GM21423 (cell line): ENCODE measurements at regions not wholly inside any gene's neighbourhood (a gene's known extent, or its start where the extent isn't known, plus 50 kb on each side); places are given as distances from the start of the nearest gene placed in this dataset.

Experiments used
- ATAC-seq: cut with Tn5 transposase; IDR thresholded peaks from one replicate; pipeline ENCODE4 v1.9.1; 2021; ENCODE audit warnings: mild to moderate bottlenecking, moderate library complexity; ENCODE audit not compliant: unreplicated experiment

DNA sequence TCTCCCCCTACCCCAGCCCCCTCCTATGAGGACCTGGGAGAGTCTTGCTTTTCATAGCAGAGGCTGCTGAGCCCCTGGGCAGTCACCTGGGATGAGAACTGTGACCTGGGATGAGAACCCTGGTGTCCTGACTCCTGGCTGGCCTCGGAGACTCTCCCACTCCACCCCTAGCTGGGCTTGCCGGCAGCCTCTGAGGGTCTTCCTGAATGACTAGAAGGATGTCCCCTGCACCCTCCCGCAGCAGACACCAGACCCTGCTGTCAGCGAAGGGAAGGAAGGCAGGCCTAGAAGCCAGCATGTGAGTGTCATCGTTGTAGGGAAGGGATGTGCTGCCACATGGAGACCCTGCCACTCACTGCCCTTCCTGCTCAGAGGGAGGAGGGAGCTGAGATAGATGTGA is 203.4 kb upstream of the ZNF536 start:
- no peak for ATAC-seq

DNA sequence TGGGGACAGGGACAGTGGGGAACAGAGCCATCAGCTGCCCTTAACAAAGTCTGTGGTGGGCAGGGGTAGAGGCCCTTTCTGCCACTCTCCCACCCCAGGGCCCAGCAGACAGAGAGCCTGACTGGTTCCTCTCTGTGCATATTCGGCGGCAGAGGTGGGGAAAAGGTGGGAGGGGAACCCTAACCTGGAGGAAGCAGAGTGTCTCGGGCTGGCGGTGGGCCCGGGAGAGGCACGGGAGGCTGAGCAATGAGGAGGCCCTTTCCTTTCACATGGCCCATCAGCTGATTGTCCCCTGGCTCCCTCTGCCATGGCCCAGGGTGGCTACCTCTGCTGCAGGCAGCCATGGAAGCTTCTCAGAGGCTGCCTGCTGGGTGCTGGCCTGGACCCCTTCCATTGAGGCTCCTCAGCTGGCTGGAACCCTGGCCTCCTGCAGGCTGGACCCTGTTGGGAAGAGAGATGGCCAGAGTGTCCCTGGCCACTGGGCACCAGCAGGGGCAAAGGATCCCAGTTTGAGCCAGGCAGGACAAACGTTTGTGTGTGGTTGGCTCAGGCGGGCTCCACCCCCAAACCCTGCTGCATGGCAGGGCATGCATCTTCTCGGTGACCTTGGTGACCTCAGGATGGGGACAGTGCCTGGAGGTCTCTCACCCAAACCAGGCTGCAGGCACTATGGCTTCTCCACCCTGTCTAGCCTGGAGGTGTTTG is 202.8 kb upstream of the ZNF536 start:
- ATAC-seq, result no peak

DNA sequence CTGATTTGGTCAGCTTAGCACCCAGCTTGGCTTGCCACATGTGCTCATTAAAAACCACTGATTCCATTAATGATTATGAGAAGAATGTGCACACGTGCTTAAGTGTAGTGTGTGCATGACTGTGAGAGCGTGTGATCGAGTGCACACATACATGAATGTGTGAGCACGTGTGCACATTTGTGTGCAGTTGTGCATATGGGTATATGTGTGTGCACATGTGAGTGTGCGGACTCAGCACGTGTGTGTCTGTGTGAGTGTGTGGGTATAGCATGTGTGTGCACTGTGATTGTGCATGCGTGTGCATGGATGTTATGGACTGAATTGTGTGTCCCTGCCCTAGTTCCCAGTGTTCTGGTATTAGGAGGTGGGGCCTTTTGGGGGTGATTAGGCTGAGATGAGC is 202.1 kb upstream of the ZNF536 start:
- no peak for ATAC-seq

DNA sequence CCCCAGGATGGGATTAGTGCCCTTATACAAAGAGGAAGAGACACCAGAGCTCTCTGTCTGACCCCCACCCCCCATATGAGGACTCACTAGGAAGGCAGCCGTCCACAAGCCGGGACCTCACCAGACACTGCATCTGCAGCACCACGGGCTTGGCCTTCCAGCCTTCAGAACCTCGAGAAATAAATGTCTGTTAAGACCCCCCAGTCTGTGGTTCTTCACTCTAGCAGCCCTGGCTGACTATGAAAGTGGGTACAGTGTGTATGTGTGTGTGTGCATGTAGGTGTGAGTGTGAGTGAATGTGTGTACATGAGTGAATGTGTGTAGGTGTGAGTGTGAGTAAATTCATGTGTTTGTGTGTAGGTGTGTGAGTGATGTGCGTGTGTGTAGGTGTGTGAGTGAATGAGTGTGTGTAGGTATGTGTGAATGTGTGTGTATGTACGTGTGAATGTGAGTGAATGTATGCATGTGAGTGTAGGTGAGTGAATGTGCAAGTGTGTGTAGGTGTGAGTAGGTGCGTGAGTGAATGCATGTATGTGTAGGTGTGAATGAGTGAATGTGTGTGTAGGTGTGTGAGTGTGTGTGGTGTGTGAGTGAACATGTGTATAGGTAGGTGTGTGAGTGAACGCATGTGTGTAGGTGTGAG is 201.6 kb upstream of the ZNF536 start:
- no peak for ATAC-seq

DNA sequence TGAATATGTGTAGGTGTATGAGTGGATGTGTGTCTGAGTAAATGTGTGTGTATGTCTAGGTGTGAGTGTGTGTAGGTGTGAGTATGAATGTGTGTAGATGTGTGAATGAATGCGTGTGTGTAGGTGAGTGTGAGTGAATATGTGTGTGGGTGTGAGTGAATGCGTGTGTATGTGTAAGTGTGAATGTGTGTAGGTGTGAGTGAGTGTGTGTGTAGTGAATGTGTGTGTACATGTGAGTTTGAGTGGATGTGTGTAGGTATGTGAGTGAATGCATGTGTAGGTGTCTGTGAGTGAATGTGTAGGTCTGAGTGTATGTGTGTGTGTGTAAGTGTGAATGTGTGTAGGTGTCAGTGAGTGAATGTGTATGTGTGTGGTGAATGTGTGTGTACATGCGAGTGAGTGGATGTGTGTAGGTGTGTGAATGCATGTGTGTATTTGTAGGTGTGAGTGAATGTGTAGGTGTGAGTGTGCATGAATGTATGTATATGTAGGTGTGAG is 201.0 kb upstream of the ZNF536 start:
- no peak for ATAC-seq

DNA sequence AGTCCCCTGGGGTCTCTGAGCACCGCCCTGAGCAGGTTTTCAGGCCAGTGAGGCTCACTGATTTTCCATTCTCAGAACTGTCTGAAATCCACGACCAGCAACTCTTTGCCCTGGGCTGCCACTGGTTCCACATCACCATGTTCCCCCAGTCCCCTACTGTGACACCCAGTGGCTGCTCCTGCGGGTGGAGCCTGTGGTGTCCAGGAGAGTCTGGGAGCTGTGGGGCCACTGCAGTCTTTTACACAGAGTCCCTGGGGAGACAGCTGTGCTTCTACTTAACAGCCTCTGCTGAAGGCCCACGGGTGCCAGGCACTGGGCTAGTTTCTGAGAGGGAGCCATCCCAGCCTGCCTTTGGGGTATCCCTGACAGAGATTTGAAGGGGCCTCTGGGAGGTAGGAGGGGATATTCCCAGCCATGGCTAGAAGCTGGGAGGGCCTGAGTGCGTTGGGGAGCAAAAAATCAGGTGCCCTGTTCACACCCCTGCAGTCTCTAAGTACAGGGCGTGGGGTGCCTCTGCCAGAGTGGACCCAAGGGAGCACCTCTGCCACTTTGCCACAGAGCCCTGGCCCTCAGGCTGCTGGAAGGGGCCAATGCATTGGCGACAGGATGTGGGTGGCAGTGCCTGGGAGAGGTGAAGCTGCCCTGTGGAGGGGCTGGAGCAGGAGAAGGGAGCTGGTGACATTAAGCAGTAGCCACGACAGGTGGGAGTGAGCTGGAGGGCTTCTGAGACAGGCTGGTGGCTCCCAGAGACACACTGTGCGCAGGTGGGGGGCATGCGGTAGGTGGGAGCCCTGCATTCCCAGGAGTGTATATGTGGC is 200.2 kb upstream of the ZNF536 start:
- no peak for ATAC-seq

DNA sequence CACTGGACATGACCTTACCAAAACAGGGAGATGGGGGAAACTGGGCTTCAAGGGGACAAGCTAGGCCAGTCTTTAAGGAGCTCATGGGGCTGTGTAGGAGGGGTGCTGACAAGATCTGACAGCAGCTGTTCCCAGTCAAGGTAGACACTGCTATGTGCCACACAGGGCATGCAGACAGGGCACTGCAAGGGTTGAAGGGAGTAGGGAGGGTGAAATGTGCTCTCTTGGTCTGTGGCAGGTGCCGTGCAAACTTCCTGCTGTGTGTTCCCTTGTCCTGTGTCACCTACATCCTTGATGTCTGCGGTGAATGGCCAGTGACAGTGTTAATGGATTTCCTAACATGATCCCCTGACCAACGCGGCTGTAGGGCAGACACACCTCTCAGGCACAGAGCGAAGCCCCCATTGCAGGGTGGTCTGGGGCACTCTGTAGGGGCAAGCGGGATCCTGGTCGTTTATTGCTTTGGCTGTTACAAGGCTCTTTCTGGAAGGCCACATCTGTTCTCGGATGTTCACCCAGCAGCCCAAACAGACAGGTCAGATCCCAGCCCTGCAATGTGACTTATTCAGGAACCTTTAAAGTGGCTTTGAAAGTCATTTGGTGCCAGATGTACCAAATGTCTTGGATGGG is 199.5 kb upstream of the ZNF536 start:
- no peak for ATAC-seq

DNA sequence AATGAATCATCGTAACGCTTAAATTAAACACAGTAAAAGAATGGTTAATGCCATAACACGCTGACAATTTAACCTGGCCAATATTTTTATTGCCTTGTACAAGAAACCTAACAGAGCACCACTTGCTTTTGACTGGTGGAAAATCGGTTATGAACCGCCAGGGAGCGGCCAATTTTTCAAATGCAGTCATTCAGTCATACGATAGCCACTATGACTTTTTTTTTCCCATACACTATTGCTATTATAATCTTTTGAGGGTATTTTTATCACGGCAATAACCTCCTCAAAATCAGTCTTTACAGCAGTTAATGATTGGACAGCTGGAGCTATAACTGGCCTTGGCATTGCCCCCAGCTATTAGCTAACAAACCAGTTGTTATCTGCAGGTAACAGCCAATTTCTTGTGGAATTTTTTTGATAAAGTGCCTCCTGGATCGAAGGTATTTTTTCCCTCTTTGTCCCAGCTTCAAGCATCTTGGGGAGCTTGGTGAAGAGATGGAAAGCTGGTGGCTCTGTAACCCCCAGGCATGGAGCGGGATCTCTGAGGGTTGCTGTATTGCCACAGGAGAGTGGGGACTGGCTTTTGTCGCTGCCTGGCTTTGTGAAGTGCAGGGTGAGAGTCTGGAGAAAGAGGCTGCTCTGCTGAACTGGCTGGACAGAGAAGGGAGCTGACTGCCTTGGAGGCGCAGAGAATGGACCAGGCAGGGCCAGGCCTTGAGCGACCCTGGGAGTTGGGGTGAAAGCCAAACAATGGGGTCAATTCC is 198.4 kb upstream of the ZNF536 start:
- ATAC-seq, result no peak

DNA sequence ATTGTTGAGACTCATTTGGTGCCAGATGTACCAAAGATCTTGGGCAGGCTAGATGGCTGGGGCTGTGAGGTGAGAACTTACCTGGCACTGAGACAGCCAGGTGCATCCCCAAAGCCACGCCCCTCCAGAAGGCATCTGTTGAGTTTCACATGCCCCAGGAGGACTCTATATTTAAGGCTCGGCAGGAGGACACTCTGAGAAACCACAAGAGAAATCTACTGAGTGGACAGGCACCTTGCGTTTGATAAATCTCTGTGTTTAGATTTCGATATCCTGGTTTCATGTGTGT is 197.9 kb upstream of the ZNF536 start:
- ATAC-seq, result no peak

DNA sequence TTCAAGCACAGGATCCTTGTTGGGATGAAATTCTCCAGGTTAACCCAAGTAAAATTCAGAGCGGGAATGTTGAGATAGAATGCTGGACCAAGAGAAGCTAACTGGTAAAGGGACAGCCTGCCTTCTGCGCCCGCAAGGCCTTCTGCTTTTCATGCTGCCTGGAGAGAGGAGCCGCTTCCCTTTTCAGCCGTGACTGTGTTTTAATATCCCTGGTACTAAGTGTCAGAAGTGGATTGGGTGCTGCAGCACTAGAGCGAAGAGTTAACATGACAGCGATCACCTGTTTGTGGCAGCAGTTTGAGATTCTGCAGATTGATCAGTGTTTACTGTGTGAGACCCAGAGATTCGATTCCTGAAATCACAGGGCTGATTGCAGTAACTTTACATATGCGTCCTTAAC is 197.4 kb upstream of the ZNF536 start:
- ATAC-seq, result no peak

DNA sequence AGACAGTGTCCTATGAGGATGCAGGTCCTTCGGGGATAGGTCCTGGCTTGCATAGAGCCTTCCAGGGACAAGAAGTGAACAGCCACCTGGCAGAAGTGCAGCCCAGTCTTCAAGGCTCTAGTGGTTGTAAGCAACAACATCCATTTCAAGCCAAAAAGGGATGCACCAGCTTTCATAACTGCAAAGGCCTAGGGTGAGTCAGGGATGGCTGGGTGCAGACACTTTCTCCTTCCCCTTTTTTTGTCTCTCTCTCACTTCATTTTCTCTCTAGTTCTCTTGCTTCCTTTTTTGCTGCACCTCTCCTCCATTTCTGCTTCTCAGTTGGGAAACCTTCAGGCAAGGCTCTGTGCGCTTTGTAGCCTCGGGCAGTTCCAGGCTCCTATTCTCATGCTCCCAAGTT is 196.2 kb upstream of the ZNF536 start:
- no peak for ATAC-seq

DNA sequence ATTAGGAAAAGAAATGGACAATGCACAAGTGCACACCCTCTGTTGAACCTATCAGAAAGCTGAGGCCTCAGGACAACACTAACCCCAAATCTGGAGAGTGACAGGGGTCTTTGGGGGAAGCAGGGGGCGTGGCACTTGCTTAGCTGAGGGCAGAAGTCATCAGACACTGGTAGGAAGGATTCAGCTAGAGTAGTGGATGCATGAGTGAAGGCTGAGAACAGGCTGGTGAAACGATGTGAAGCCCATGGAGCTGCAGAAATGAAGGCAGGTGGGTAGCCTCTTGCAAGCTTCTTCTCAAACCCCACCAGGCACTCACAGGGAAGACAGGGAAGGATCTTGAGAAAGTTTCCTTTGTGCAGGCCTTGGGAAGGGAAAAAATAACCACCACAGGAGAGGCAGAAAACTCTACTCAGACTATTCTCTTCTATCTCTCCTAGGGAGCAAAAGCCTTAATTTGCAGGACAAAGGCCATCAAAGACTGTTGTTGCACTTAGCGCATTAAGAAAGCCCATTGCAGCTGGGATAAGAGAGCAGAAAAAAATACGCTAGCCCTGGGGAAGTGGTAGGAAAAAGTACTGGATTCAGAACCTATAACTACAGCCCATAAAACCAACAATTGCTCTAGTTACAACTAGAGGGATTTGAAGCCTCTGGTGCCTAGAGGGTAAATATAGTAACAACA is 193.3 kb upstream of the ZNF536 start:
- no peak for ATAC-seq

DNA sequence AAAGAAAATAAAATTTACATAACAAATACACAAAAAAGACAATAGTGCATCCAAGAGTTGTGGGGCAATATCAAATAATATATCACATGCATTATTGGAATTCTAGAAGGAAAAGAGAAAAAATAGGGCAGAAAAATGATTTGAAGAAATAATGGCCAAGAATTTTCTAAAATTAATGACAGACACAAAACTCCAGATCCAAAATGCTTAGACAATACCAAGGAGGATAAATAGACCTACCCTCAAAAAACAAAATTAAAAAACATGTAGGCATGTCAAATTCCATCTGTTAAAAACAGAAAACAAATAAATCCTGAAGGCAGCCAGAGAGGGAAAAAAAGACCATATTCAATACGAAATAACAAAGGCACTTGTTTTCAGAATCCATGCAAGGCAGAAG is 191.5 kb upstream of the ZNF536 start:
- ATAC-seq, result no peak

DNA sequence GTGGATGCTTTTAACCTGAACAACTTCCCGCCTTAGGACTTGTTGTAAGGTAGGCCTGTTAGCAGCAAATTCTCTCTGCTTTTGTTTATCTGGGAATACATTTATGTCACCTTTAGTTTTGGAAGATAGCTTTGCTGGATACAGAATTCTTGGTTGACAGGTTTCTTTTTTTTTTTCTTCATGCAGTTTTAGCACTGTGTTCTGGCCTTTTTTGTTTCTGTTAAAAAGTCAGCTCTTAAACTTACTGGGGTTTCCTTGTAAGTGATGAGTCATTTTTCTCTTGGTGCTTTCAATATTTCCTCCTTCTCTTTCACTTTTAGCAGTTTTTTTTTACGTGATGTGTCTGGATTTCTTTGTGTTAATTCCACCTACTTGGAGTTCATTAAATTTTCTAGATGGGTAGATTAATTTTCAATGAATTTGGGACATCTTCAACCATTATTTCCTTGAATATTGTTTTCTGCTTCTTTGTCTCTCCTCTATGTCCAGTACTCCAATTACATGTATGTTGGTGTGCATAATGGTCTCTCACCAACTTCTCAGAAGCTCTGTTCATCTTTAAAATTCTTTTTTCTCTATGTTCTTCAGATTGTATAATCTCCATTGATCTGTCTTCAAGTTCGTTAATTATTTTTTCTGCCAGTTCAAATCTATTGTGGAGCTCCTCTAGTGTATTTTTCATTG is 188.2 kb upstream of the ZNF536 start:
- no peak for ATAC-seq

DNA sequence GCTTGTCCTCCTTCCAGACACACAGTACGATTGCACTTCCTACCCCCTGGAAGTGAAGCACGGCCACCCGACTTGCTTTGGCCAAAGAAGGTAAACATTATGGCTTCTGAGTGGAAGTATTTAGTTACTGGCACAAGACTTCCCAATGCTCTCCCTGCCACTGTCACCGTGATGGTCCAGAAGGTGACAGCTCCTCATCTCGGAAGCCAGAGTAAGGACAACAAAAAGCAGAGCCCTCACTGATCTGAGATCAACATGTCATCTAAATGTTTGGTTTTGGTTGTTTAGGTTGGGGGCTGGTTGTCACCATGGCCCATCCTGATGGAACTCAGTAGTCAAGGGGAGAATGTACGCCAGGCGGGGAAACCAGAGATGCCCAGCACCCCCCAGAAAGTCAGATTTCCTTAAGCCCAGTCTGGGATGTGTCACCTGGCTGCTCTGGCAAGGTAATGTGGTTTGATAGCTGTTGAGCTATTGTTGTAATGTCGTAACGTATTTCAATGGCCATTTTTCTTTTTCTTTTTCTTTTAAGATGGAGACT is 170.1 kb upstream of the ZNF536 start:
- ATAC-seq, result no peak

DNA sequence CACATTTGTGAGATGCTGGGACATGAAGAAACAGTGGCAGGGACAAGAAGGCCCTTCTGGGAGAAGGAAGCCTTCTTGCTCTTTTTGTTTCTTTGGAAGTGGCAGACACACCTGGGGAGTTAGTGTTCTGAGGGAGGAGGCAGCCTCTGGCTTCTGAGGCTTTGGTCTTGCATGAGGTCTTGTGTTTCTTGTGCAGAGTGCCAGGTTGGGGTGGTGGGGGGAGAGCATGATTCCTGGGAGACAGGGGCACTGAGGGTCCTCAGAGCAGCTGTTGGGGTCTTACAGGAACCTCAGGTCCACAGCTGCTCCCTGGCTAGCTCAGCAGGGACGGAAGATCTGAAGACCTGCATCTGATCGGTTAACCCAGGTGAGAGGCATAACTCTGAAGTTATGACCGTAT is 167.5 kb upstream of the ZNF536 start:
- ATAC-seq, result no peak

DNA sequence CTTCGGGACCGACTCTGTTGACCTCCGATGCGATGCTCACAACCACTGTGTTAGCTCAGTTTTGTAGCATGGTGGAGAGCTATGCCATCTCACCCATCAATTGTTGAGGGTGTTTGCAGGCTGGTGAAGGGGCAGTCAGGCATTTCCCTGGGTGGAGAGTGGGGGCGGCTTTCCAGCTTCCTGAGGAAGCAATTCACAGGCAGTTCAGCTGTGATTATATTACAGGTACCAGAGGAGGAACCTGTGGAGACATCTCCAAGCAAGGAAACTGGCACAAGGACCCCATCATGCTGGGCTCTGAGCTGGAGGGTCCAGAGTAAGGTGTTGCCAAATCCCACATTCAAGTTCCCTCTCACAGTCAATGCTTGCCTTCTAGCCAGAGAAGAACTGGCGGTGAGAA is 166.0 kb upstream of the ZNF536 start:
- ATAC-seq, result no peak

DNA sequence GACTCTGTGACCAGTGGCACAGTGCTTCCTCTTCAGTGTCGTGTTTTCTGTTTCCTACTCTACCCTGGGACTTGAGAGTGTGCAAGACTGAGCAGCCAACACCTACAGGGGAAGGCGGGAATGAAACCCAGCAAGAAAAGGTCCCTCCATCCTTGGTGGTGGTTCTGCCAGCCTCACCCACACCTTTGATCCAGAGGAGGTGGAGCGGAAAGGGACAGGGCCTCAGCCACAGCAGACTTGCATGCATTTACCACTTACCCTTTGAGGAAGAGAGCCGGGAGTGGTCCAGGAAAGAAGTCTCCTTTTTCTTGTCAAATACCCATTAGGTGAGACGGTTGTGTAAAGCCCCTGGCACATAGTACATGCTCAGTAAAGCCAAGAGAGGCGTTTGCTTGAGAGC is 164.8 kb upstream of the ZNF536 start:
- ATAC-seq, result no peak

DNA sequence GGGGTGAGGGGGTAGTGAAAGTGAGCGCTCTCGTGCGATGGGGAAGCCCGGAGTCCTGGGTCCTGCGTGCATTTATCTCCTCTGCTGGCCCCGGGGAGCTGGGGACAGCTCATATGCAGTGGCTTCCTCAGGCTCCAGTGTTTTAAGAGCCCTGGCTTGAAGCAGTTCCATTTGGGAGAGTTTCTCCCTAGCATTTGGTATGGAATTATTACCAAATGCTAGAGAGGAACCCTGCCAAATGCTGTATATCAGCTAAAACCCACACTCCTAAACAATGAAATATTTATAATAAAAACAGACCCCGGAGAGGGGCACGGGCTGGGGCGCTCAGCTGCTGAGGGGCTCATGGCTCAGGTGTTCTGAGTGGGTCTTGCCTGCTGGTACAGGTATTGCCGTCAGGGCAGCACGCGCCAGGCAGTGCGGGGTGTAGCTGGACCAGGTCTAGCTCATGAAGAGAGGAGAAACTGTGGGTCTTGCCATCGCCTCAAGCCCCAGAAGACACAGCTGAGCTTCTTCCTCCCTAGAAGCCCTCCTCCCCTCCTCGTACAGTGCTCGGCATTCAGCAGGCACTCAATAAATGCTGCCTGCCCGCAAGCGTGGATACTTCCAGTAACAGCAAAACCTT is 163.6 kb upstream of the ZNF536 start:
- ATAC-seq, result no peak
